CD4-positive, alpha-beta memory T cell (primary cell): ENCODE measurements at regions not wholly inside any gene's neighbourhood (a gene's known extent, or its start where the extent isn't known, plus 50 kb on each side); places are given as distances from the start of the nearest gene placed in this dataset.
A peak's percentile ranks its signal among the peaks of the same experiment; 100 is the strongest.

Source experiments
- CTCF ChIA-PET: fragments of 350-600 bp; sonication (Branson Sonifier 250); formaldehyde crosslinking; loops from one replicate; lab custom pipeline; 2021; ENCODE audit warnings: inconsistent platforms; ENCODE audit not compliant: partially characterized antibody; lab: Charles Lee
- POLR2A ChIA-PET: fragments of 350-600 bp; sonication (Branson Sonifier 250); formaldehyde crosslinking; loops from one replicate; lab custom pipeline; 2021; ENCODE audit not compliant: partially characterized antibody; lab: Charles Lee
- DNase-seq, 5 donors: peaks; one replicate each; pipeline versions ENCODE4 v3.0.0 to v3.0.0-alpha.2; 2020 to 2022; ENCODE audit warnings: mixed read lengths in 1 of 5
- H3K27ac ChIP-seq: one replicate; pipeline ENCODE4 v1.7.0; 2013; ENCODE audit warnings: low read depth, low read length
- H3K27me3 ChIP-seq: 2 replicates; pipeline ENCODE4 v1.7.0; 2013; ENCODE audit warnings: mild to moderate bottlenecking, low read length, moderate library complexity; ENCODE audit not compliant: insufficient read depth
- H3K36me3 ChIP-seq: 2 replicates; pipeline ENCODE4 v1.7.0; 2013; ENCODE audit warnings: mild to moderate bottlenecking, low read length, moderate library complexity; ENCODE audit not compliant: insufficient read depth
- H3K4me1 ChIP-seq: 2 replicates; pipeline ENCODE4 v1.7.0; 2013; ENCODE audit warnings: mild to moderate bottlenecking, low read length, moderate library complexity; ENCODE audit not compliant: insufficient read depth
- H3K4me3 ChIP-seq, 2 donors: one replicate each; pipeline ENCODE4 v1.7.0; 2013; ENCODE audit warnings: low read length in 2 of 2, mild to moderate bottlenecking in 1 of 2
- H3K9me3 ChIP-seq, 2 donors: one replicate each; pipeline ENCODE4 v1.7.0; 2013; ENCODE audit warnings: low read length in 2 of 2, control low read depth in 1 of 2; ENCODE audit not compliant: control insufficient read depth in 1 of 2
- H3K27ac Mint-ChIP-seq, 7 donors: one replicate each; pipeline ENCODE4 v1.8.0; 2020 to 2021; ENCODE audit warnings: mixed read lengths in 7 of 7, mild to moderate bottlenecking in 6 of 7, inconsistent platforms in 3 of 7, moderate library complexity in 3 of 7
- H3K27me3 Mint-ChIP-seq, 2 donors: one replicate each; pipeline ENCODE4 v1.8.0; 2020 to 2021; ENCODE audit warnings: mixed read lengths in 2 of 2
- H3K36me3 Mint-ChIP-seq, 2 donors: one replicate each; pipeline ENCODE4 v1.8.0; 2020 to 2021; ENCODE audit warnings: mixed read lengths in 2 of 2, inconsistent platforms in 1 of 2, mild to moderate bottlenecking in 1 of 2
- H3K4me1 Mint-ChIP-seq, 4 donors: one replicate each; pipeline ENCODE4 v1.8.0; 2020 to 2021; ENCODE audit warnings: mixed read lengths in 4 of 4, mild to moderate bottlenecking in 1 of 4
- H3K4me3 Mint-ChIP-seq, 8 donors: one replicate each; pipeline ENCODE4 v1.8.0; 2020 to 2021; ENCODE audit warnings: mixed read lengths in 8 of 8, mild to moderate bottlenecking in 7 of 8, moderate library complexity in 6 of 8, inconsistent platforms in 3 of 8
- H3K9me3 Mint-ChIP-seq, 8 donors: one replicate each; pipeline ENCODE4 v1.8.0; 2020 to 2021; ENCODE audit warnings: mixed read lengths in 8 of 8, mild to moderate bottlenecking in 5 of 8, inconsistent platforms in 3 of 8, moderate library complexity in 1 of 8
- intact Hi-C: fragments of 100-400 bp; cut with micrococcal nuclease; formaldehyde crosslinking; loops from one replicate; pipeline ENCODE4 v1.15.1; 2023

DNA sequence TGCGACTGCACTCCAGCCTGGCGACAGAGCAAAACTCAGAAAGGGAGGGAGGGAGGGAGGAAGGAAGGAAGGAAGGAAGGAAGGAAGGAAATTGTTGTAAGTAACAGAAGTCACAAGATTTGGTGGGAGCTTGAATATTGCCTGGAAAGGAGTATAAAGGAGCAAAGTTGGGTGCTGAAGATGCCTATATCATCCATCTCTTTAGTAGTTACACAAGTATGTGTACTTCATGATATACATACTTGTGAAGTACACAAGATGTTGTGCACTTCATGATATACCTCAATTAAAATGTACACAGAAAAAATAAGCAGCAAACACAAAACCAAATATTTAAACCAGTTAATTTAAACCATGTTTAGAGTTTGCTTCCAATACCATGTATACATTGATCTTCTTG, 1223.8 kb downstream of the SORCS3 start:
- Histone ChIP-seq H3K9me3 (no peaks in the 10 kb centered on the region), H3K27ac (no peak overlapping the region), H3K4me1 (no peaks in the 10 kb centered on the region), H3K36me3 (no peaks in the 10 kb centered on the region), H3K27me3 (no peaks in the 10 kb centered on the region), H3K4me3 (no peak overlapping the region)
- Mint-ChIP-seq H3K4me3 (no peak overlapping the region), H3K9me3 (peaks cover 0 to 3% (median 0%) of the 10 kb centered on the region in 8 donors), H3K4me1 (no peaks in the 10 kb centered on the region), H3K27me3 (no peaks in the 10 kb centered on the region), H3K36me3 (no peaks in the 10 kb centered on the region), H3K27ac (no peak overlapping the region)
- DNase-seq = no peak
- intact Hi-C loops = no loop called here
- POLR2A ChIA-PET = no interaction called here
- CTCF ChIA-PET = no interaction called here

DNA sequence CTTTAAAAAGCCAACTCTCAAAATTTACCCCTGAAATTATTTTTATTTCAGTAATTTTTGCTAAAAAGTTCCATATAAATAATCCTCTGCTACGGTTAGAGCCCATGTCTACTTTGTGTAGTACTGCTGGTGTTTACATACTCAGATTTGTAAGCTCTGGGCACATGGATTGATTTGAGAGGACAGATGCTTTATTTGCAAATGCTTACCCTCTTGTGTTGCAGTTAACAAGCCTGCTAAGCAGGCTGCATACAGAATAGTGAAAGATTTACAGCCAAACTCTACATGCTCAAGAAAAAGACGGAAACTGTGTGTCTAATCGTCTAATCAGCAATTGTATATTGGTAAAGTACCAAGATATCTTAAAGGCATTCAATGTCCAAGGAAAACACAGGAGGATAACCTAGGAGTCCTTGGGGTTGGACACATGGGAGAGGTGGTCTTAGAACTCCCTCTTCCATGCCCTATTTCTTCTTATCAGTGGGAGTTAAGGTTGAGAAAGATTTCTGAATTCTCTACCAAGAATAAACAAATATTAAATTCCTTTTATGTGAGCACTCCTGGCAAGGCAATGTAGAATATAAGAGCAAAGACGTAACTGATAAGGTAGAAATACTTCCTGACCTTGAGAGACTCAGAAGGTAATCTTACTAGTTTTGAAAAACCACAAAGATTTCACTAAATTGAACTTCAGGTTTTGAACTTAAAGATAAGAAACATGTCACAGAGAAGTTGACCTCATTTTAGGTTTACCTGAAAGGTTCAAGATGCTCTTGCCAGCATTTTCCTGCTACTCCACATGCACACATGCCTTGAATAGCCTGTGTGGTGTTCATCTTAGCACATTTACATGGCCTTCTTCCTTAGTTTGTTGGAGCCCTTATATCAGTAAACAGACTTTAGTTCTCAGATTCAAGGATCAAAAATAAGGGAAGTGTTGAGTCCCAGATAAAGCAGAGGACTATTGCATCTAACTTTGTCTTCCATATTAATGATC, 1216.5 kb downstream of the SORCS3 start:
- H3K36me3 ChIP-seq = no peaks in the 10 kb centered on the region
- POLR2A ChIA-PET = no interaction called here
- no peaks in the 10 kb centered on the region for H3K4me1 ChIP-seq
- intact Hi-C loops = no loop called here
- peak overlapping the region in 1 of 7 donors; percentile 43 for H3K27ac Mint-ChIP-seq
- no peak overlapping the region for H3K4me3 ChIP-seq
- H3K9me3 ChIP-seq = no peaks in the 10 kb centered on the region
- peaks cover 0 to 8% (median 3%) of the 10 kb centered on the region in 4 donors for H3K4me1 Mint-ChIP-seq
- no peak overlapping the region for H3K27ac ChIP-seq
- H3K27me3 Mint-ChIP-seq = no peaks in the 10 kb centered on the region
- H3K27me3 ChIP-seq = no peaks in the 10 kb centered on the region
- H3K4me3 Mint-ChIP-seq = no peak overlapping the region
- H3K36me3 Mint-ChIP-seq = no peaks in the 10 kb centered on the region
- no peak for DNase-seq
- CTCF ChIA-PET = no interaction called here
- peaks cover 0 to 4% (median 0%) of the 10 kb centered on the region in 8 donors for H3K9me3 Mint-ChIP-seq

DNA sequence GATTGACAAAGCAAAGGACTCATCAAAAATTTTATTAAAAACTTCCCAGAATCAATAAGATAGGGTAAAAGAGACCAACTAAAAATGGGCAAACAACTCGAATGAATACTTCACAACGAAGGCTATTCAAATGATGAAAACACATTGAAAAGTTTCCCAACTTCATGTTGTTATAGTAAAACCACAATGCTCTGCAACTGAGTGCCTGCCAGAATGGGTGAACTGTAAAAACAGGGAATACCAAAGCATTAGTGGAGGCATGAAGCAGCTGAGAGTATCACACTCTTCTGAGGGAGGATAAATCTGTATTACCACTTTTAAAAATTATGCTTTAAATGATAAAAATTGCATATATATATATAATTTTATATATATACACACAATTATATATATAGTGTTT, 1214.7 kb downstream of the SORCS3 start:
- no peak overlapping the region for H3K4me3 Mint-ChIP-seq
- Histone ChIP-seq H3K9me3 (no peaks in the 10 kb centered on the region), H3K27me3 (no peaks in the 10 kb centered on the region), H3K4me3 (no peak overlapping the region), H3K27ac (no peak overlapping the region), H3K4me1 (no peaks in the 10 kb centered on the region), H3K36me3 (no peaks in the 10 kb centered on the region)
- DNase-seq = no peak
- H3K4me1 Mint-ChIP-seq = peaks cover 0 to 8% (median 3%) of the 10 kb centered on the region in 4 donors
- ChIA-PET POLR2A (no interaction called here), CTCF (no interaction called here)
- no peaks in the 10 kb centered on the region for H3K36me3 Mint-ChIP-seq
- intact Hi-C loops = no loop called here
- no peak overlapping the region for H3K27ac Mint-ChIP-seq
- H3K9me3 Mint-ChIP-seq = peaks cover 0 to 4% (median under 1%) of the 10 kb centered on the region in 8 donors
- H3K27me3 Mint-ChIP-seq = no peaks in the 10 kb centered on the region

DNA sequence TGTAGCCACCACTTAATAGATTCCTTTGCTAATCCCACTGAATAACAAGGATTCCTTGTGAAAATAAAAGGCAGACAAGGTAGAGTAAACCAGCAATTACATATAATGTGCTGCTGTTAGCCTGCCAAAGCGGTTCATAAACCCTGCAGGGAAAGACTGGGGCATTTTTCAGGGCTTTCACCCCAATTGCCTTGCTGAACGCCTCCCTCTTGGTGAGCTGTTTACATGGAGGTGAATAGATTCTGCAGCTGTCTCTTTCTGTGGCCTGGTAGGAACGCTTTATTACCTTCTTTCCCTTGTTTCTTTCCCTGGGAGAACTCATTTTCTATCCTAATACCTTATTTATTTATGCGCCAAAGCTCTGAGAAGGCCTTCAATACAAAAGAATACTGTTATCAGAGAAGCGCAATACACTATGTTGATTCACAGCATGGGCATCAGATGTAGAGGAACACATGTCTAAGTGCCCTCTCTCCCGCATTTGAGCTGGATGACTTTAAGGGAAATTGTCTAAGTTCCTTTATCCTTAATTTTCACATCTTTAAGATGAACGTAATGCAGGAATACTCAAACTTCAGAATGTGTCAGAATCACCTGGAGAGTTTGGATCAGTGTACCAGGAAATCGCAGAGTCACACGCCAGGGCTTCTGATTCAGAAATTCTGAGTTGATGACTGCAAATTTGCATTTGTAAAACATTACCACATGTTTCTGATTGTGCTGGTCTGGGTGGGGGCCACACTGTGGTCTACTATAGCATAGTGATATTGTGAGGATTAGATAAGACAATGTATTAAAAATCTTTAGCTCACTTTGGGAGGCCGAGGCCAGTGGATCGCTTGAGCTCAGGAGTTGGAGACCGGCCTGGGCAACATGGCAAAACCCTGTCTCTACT, 1203.8 kb downstream of the SORCS3 start:
- no peaks in the 10 kb centered on the region for H3K27me3 ChIP-seq
- DNase-seq = no peak
- no peak overlapping the region for H3K4me3 Mint-ChIP-seq
- no peak overlapping the region for H3K4me3 ChIP-seq
- no peaks in the 10 kb centered on the region for H3K27me3 Mint-ChIP-seq
- ChIA-PET POLR2A (no interaction called here), CTCF (no interaction called here)
- H3K9me3 Mint-ChIP-seq = peaks cover 0 to 4% (median 2%) of the 10 kb centered on the region in 8 donors
- H3K27ac Mint-ChIP-seq = no peak overlapping the region
- no peaks in the 10 kb centered on the region for H3K36me3 Mint-ChIP-seq
- H3K4me1 Mint-ChIP-seq = peaks cover 3 to 15% (median 13%) of the 10 kb centered on the region in 4 donors
- no peak overlapping the region for H3K27ac ChIP-seq
- peaks cover 16% of the 10 kb centered on the region for H3K4me1 ChIP-seq
- intact Hi-C loops = no loop called here
- H3K9me3 ChIP-seq = no peaks in the 10 kb centered on the region
- H3K36me3 ChIP-seq = no peaks in the 10 kb centered on the region

DNA sequence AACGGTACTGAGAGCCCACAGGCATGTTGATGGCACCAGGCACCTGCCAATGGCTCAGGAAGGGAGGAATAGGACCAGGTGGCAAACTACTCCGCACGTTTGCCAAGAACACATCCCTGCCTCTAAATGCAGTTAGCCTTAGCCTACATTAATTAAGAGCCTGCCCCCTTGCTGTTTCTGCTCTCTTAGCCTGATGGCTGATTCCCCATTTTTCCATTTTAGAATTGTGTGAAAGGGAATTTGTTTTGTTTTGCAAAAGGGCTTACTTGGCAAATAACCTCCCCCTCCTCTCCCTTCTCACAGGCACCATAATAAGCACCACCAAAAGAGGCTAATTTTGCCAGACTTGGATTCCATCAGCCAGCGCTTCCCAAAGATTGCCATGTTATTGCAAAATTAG, 1203.2 kb downstream of the SORCS3 start:
- Histone ChIP-seq H3K36me3 (no peaks in the 10 kb centered on the region), H3K9me3 (no peaks in the 10 kb centered on the region), H3K4me3 (no peak overlapping the region), H3K27me3 (no peaks in the 10 kb centered on the region), H3K4me1 (peaks cover 19% of the 10 kb centered on the region), H3K27ac (no peak overlapping the region)
- CTCF ChIA-PET = no interaction called here
- Mint-ChIP-seq H3K36me3 (no peaks in the 10 kb centered on the region), H3K27me3 (no peaks in the 10 kb centered on the region), H3K27ac (peak overlapping the region in 2 of 7 donors; percentile 57 to 67), H3K4me3 (peak overlapping the region in 1 of 8 donors; percentile 57), H3K4me1 (peaks cover 3 to 15% (median 13%) of the 10 kb centered on the region in 4 donors), H3K9me3 (peaks cover 0 to 4% (median 2%) of the 10 kb centered on the region in 8 donors)
- DNase-seq = no peak
- POLR2A ChIA-PET = no interaction called here
- intact Hi-C loops = no loop called here

DNA sequence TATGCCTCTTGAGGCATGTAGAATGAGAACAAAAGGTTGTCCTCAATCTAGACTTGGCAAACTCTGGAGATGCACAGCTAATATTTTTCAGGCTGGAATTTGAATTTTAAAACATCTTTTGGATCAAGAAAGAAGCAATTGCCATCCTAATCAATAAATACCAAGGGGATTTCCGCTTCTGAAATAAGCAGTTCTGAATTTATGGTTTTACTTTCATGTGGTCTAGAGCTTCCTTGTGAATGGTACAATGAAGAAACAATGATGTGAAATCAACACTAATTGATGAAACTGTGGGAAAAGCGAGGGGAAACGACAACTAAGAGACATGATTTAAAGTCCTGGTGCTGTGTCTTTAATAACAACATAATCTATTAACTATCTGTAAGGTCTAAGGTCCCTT, 1202.7 kb downstream of the SORCS3 start:
- Mint-ChIP-seq H3K9me3 (peaks cover 0 to 4% (median 2%) of the 10 kb centered on the region in 8 donors), H3K27me3 (no peaks in the 10 kb centered on the region), H3K27ac (peak overlapping the region in 2 of 7 donors; percentile 37 to 57), H3K4me1 (peaks cover 3 to 16% (median 13%) of the 10 kb centered on the region in 4 donors), H3K4me3 (peak overlapping the region in 2 of 8 donors; percentile 57 to 59), H3K36me3 (no peaks in the 10 kb centered on the region)
- CTCF ChIA-PET = no interaction called here
- H3K4me1 ChIP-seq = peaks cover 20% of the 10 kb centered on the region
- no peak overlapping the region for H3K27ac ChIP-seq
- H3K36me3 ChIP-seq = no peaks in the 10 kb centered on the region
- peak in 1 of 5 donors; percentile 8 for DNase-seq
- POLR2A ChIA-PET = no interaction called here
- no peaks in the 10 kb centered on the region for H3K9me3 ChIP-seq
- no peak overlapping the region for H3K4me3 ChIP-seq
- no peaks in the 10 kb centered on the region for H3K27me3 ChIP-seq
- intact Hi-C loops = no loop called here

DNA sequence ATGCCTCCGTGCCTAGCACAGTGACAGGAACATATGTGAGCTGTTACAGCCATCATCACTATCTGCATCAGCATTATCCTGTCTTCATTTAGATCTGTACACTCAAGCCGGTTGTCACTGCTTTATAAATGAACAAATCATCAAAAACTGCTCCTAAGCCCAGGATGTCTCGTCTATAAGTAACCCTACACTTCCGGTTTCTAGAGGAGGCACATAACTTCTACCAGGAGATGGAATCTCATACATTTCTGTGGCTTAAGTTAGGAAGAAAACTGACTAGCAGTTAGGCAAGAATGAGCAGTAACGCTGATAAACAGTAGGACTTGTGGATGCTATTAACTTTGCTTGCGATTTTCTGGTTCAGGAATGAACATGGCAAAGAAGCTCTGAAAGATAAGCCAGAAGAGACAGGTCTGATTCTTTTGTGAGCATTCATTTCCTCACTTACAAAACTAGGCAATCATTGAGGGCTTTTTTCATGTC, 1199.2 kb downstream of the SORCS3 start:
- Mint-ChIP-seq H3K27me3 (no peaks in the 10 kb centered on the region), H3K4me3 (peak overlapping the region in 4 of 8 donors; percentile 13 to 49 (median 20)), H3K4me1 (peaks cover 8 to 25% (median 18%) of the 10 kb centered on the region in 4 donors), H3K36me3 (no peaks in the 10 kb centered on the region), H3K9me3 (peaks cover 0 to 4% (median 0%) of the 10 kb centered on the region in 8 donors), H3K27ac (peak overlapping the region in 1 of 7 donors; percentile 2)
- H3K27ac ChIP-seq = no peak overlapping the region
- intact Hi-C loops = no loop called here
- H3K36me3 ChIP-seq = no peaks in the 10 kb centered on the region
- no peak overlapping the region for H3K4me3 ChIP-seq
- POLR2A ChIA-PET = no interaction called here
- H3K9me3 ChIP-seq = no peaks in the 10 kb centered on the region
- H3K4me1 ChIP-seq = peaks cover 26% of the 10 kb centered on the region
- CTCF ChIA-PET = no interaction called here
- no peak for DNase-seq
- H3K27me3 ChIP-seq = no peaks in the 10 kb centered on the region
